NCI-H187 (cell line): ENCODE measurements at regions not wholly inside any gene's neighbourhood (a gene's known extent, or its start where the extent isn't known, plus 50 kb on each side); places are given as distances from the start of the nearest gene placed in this dataset.
"Not testable (repeated sequence)": the region's sequence is repeated elsewhere in the genome, so short reads cannot be mapped to it uniquely, and the experiment has no call there.

ENCODE experiments used
- DNase-seq, 2 experiments: peaks; one replicate each; lab custom pipeline; 2025; lab: John Stamatoyannopoulos, UW

DNA sequence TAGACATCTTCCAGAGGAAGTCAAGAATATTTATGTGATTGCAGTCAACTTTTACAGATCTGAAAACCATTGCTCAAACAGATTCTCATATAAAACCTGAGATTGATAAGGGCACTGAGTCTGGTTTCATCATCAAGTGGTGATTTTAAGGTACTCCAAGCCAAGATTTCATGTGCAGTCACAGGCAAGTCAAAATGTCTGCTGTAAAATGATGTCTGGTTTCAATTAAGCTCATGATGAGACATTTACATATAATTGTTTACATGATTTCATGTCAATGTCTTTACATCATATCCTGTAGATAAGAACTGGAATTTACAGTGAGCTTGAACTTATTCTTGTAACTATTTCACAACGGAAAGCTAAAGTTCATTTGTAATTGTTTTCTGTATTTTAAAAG is 1215.5 kb downstream of the ROBO2 start:
- DNase-seq = no peak

DNA sequence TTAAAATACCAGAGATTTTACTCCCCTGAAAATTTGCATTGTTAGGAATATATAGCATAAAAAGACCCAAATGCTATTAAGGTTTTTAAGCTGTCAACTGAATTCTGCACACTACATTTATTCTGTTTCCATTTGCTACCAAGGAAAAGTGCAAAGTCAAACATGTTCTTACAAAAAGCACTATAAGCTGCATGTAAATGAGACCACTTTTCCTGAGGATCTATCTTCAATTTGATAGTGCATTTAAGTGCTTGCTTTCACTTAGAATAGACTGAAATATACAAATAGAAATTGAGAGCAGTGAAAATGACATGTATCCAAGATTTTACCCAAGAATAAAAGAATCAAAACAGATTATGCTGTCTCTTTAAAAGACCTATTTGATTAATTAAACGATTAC is 1216.2 kb downstream of the ROBO2 start:
- no peak for DNase-seq

DNA sequence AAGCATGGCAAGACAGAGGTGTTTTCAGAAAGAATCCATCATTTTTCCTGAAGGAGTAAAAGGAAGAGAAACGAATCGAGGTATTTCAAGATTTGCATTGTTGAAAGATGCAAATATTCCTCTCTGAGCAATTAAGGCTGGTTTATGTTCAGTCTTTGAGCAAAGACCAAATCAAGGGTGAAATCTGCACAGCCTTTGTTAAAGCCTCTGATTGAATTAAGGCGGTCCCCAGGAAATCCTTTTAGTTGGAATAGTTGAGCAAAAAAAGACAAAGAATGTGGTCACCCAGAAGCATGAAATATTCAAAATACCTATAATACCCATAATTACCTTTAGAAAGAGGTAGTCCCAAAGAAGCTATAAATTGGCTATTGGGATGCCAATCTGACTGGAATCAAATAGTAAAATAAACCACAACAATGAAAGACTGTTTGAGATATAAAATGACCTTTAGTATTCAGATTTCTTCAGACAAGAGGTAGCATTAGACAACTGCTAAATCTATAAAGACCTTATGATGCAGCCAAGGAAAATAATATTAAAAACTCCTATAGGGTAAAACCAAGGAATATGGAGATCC is 1218.1 kb downstream of the ROBO2 start:
- DNase-seq = no peak

DNA sequence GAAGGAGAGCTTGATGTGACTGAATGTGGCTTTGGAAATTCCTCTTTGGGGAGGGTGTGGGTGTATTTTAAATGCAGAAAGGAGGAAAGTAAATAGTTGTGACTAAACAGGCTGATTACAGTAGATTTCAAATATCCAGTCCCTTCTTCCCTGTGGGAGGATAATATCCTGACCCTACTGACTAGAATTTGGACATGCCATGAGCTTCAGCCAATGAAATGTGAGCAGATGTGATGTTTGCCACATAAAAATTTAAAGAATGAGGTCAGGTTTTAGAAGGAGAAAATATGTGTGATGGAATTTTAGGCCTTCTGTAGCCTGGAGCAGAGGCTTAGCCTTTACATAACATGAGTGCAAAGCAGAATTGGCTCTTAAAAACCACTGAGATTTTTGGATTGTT is 1218.9 kb downstream of the ROBO2 start:
- no peak for DNase-seq

DNA sequence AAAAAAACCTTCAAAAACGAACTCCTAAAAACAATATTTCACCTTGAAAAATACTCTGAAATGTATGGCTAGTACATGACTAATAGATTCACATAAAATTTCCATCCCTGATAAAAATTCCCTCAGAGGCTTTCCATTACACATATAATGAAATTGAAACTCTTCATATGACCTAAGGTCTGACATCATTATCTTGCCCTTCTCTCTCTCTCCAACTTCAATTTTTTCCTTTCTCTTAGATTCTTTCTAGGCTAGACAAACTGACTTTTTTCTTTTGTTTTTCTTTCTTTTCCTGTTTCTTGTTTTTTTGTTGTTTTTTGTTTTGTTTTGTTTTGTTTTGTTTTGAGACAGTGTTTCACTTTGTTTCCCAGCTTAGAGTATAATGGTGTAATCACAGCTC is 1220.5 kb downstream of the ROBO2 start:
- no peak for DNase-seq

DNA sequence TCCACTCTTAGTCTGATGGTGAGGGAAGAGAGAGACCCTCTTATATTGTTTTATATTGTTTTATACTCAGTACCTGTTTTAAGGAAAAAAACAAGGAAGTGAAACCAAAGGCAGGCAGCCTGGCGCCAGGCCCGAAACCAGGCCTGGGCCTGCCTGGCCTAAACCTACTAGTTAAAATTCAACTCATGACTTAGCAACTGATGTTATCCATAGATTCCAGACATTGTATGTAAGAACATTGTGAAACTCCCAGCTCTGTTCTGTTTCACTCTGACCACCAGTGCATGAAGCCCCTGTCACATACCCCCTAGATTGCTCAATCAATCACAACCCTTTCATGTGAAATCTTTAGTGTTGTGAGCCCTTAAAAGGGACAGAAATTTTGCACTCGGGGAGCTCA is 1226.7 kb downstream of the ROBO2 start:
- not testable (repeated sequence) for DNase-seq

DNA sequence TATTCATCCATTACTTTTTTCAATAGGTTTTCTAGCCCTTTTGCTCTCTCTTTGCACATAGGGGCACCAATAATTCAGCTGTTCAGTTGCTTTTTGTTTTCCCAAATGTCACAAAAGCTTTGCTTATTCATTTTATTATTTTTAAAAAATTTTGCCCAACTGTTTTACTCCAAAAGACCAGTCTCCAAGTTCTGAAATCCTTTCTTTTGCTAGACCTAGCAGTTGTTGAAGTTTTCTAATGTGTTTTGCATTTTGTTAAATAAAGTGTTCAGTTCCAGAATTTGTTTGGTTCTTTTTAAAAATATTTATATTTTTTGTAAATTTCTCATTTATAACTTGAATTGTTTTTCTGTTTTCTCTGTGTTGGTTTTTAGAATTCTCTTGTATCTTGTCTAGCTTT is 1227.3 kb downstream of the ROBO2 start:
- no peak for DNase-seq

DNA sequence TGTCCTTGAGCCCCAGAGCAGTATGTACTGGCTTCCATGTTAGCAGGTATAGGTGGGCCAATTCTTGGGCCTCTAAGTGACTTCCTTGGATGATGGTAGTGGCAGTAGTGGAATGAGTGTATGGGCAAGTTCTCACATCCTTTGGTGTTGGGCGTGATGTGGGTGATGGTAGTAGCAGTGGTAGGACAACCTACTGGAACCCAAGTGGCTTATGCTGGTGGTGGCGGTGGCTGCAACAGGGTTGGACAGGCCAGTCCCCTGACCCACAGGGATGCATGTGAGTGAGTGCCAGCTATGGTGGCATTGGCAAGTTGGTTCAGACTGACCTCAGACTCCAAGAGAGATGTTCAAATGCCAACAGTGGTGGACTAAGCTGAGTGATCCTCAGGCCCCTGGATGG is 1228.2 kb downstream of the ROBO2 start:
- DNase-seq = no peak

DNA sequence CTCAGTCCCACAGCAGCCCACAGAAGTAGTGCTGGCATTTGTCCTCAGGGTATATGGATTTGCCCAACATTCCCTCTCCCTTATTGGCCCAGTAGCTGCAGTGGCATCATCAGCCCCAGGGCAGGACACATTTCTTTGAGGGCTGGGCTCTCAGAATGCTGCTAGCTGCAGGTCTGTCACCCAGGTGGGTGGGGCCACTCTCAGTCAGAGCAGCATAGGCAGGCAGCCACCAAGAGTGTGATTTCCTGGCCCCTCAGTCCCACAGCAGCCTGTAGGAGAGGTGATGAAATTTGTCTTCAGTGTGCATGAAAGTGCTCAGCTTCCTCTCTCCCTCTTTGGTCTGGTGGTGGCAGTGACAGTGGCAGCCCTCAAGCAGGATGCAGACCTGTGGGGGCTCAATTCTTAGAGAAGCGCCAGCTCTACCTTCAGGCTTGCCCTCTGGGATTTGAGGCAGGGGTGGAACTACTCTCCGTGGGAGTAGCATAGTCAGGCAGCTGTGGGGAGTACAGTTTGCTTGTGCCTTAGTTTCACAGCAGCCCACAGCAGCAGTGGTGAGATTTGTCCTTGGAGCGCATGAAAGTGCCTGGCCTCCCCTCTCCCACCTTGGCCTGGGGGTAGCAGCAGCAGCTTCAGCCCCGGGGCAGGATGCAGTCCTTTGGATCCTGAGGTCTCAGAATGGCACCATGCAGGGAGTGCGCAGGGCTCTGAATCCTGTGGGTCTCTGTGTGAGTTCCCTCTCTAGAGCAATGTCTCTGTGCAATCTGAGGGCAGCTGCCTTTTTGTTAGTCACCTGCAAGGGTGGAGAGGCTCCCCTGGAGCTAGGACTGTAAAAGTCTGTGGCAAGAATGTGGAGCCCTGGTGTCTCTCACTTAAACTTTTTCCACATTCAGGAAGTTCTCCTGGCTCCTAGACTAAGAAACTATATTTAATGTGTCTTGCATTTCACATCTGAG is 1229.1 kb downstream of the ROBO2 start:
- no peak for DNase-seq

DNA sequence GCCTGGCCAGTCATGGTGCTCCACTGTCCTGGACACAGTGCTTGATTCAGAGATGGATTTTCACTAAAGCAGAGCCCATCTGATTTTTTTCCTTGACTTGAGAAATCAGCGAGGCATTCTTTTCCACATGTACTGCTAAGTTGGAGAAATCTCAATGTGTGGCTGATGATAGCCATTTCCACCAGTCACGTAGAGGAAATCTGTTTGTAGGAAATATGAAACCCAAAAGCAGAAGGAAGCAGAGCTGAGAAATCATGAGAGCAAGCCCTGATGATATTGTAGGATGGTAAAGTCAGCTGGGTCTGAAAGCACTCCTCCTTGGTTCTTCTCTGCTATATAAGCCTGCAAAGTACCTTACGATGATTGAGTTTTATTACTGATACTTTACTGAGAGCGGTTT is 1233.4 kb downstream of the ROBO2 start:
- DNase-seq = no peak

DNA sequence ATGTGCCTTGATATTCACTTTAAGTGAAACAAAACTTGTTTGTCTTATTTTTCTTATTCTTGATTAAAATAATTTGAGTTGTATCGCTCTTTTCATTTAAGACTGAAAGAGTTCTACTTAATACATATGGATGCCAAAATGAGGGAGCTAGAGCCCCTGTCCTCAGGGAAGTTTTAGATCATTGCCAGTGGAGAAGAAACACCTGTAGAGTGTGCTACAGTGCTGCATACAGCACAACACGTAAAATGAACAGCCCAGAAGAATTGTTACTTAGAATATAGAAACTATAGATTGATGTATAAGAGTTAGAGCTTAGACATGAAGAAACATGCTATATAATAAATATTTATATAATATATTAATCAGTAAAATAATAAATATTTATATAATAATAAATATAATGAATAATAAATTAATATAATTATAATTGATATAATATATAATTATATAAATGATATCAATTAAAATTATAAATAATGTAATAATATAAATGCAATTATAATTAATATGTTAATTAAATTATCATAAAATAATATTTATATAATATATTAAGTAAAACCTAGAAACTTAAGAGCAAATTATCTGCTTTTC is 1234.7 kb downstream of the ROBO2 start:
- no peak for DNase-seq

DNA sequence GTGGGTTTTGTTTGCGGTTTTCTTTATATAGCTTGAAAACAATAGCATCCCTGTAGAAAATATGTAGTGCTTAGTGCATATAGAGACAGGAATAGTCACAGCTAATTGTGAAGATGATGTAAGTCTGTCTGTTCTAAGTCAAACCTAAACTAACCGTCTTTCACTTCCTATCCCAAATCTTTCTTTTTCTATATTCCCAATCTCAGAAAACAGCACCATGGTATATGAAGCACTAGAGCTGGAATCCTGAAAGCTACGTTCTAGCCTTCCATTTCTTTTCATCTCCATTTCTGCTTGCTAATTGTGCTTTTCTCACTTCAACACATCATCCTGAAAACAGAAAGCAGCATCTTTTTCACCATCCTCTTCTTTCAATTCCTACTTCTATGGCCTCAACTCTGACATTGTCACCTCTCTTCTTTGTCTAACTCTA is 1235.5 kb downstream of the ROBO2 start:
- DNase-seq = no peak

DNA sequence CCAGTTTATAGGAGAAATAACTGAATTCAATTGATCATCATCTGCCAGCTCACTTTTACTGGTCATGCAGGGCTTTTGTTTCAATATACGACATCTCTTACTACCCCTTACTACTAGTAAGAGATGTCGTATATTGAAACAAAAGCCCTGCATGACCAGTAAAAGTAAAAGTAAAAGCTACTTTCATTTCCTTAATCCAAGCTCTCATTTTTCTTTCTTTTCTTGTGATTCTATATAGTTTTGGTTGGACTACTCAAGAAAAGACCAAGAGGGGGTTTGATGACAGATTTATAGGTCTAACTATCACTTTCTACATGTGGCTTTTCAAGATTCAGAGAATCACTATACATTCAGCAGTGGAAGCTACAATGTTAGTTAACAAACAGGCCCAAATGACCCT is 1237.3 kb downstream of the ROBO2 start:
- no peak for DNase-seq

DNA sequence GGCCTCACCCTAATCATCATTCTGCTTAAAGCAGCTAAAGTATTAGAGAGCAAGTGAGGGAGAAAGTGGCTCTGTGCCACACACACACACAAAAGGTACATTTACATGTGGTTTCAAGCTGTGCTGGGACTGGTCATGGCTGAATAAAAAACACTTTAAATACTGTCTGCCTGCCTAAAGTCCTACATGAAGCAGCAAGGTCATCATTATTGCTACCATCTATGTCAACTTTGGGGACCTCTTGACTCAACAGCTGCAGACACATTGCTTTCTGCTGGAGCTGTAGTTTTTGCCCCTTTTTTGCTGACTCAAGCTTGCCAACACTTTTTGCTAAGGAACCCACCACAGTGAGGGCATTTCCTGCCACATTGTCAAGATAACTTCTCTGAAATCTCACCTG is 1237.9 kb downstream of the ROBO2 start:
- DNase-seq = peak in 1 of 2 experiments; percentile 23

DNA sequence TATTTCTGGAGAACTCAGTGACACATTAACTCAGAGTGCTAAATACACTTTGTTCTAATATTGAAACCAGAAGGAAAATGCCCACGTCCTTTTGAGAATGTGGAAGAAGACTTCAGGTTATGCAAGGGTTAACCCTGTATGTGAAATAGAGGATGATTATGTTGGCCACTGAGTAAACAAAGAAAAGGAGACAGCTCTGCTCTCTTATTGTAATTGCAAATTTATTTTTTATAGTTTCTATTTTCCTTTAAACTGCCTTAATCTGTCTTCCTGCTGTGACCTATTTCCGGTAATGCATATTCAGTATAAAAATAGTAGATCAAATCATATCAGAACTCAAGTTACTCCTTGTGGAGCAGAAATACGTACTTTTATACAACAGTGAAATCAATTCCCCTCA is 1239.2 kb downstream of the ROBO2 start:
- DNase-seq = no peak

DNA sequence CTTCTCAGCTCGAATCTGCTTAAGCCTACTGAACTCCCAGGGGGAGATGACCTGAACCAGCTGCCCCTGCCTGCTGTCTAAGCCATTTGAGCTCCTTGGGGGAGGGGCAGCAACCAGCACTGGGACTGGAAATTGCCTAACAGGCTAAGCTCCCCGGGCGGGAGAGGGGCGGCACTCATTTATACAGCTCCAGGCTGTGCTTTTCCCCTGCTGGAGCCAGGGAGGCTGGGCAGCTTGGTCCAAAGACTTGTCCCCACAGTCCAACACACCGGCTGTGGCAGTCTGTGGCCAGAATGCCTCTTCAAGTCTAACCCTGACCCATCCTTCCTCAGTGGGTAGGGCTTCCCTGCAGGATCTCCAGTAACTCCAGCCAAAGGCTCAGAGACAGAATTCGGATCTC is 1241.5 kb downstream of the ROBO2 start:
- no peak for DNase-seq

DNA sequence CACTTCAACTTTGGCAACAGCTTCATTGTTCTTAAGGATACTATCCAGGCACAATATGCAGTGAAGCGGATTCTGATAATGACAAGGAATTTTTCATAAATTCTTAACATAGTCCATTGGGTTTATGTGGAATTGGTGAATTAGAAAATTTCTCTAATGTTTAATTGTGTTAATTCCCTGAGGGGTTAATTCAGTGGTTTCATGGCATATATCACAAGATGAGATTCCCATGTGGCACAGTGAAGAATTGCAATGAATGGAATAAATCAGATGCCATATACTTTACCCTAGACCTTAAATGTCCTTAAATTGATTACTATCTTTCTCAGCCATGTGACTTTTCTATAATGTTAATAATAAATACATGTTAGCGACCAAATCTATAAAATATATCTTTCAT is 1244.1 kb downstream of the ROBO2 start:
- DNase-seq = no peak

DNA sequence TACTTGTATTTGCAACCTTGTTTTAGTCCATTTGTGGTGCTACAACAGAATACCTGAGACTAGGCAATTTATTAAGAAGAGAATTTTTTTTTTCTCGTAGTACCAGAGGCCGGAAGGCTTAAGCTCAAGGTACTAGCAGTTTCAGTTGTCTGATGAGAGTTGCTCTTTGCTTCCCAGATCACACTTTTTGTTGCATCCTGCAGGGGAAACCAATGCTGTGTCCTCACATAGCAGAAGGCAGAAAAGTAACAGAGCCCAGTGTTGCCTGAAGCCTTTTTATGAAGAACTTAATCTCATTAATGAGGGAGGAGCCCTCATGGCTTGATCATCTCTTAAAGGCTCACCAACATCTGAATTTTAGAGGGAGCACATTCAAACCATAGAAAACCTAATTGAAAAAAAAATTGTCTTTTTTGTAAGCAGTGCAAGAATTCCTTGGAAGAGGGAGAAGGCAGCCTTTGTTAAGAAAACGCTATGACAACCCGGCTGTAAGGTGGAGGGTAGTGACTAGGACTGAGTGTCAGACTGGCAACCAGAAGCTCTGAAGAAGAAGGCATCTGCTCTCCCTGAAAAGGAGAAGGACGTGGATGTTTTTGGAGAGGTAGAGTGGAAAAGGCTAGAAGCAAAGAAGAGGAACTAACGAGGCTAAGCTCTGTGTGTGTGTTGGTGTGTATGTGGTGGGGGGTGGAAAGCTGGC is 1245.3 kb downstream of the ROBO2 start:
- no peak for DNase-seq

DNA sequence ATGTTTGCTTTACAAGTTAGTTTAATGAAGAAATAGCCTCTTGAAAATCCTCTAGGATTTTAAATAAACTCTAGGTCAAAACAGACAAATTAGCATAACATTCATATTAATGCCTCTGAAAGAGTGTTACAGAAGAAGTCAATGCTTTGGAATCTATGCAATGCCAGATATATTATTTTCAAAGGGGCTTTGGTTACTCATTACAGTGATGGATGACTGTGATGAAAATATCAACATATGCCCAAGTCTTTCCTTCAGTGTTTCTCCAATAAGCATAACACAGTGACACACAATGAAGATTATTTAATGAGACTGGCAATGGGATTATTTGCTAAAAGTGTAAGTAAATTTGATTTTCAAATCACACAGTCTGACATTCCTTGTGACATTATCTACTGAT is 1247.2 kb downstream of the ROBO2 start:
- no peak for DNase-seq

DNA sequence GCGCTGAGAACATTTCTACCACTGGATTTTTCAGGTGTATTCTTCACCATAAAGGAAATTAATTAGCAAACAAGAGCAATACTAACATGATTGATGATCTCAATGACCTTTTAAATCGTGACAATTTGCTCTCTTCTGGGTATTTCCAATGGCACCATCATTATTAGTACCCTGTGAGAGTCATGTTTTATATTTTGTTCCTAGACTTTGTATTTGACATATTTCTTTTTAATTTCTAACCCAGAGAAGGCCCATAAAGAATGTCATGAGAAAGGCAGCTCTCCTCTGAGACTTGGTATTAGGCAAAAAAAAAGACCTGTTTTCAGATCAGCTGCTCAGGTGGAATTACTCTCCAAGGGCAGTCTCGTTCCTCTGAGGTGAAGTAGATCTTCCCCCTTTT is 1253.4 kb downstream of the ROBO2 start:
- DNase-seq = no peak

DNA sequence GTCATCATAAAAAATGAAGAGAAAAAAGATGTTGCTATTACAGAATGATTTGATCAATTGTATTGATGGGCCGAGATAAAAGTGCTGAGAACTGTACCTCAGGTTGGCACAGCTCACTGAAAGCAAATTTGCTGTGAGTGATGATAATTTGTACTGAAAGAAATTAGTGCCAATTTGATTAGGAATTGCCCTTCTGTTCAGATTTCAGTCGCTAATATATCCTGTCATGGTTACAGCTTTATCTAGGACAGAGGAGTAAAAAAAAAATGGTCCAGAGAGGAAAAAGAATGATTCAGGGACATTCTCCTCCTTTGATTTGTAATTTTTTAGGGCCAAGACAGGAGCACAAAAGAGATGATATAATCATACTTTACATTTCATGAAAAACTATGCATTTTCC is 1264.2 kb downstream of the ROBO2 start:
- DNase-seq = no peak

DNA sequence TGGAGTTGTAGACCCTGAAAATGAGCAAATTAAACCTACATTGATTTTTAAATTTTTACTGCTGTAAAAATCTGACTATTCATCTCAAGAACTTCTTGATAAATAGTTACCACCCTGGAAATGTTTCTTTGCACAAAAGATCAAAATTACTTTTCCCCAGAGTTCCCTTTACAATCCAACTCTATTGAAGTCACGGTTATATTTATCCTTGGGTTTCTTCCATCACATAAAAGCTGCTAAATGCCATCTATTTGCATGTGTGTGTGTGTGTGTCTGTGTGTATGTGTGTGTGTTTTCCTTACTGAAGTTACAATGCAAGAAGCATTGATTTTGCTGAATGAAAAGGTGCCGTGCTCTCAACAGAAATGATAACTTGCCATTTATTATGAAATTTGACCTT is 1273.0 kb downstream of the ROBO2 start:
- no peak for DNase-seq

DNA sequence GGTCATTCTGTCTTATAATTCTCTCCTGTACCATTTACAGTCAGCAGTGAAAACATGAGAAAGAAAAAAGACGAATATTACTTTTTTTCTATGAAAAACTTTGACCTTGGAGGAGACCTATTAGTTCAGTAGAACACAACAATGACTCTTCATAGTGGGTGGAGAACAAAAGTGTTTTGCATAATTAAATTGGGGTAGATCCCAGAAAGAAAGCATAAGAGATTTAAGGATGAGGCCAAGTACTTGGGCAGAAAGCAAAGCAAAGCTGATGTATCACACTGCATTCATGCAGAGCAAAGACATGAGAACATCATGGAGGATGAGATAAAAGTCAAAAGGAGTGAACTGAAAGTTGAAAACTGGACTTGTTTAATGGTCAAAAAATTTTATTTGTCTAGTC is 1273.4 kb downstream of the ROBO2 start:
- DNase-seq = no peak
